HG02763 (cell line): ENCODE measurements at regions not wholly inside any gene's neighbourhood (a gene's known extent, or its start where the extent isn't known, plus 50 kb on each side); places are given as distances from the start of the nearest gene placed in this dataset.

Experiments used
- ATAC-seq: cut with Tn5 transposase; IDR thresholded peaks from one replicate; pipeline ENCODE4 v1.9.1; 2021; ENCODE audit warnings: mild to moderate bottlenecking, moderate library complexity; ENCODE audit not compliant: unreplicated experiment

GRCh38 chr12:88955531-88955930 is 375.3 kb upstream of the KITLG start:
- ATAC-seq, result no peak

- ATAC-seq, result no peak
Observed at GRCh38 chr12:88953029-88953586, 372.8 kb upstream of the KITLG start.

- ATAC-seq, result no peak
Observed at GRCh38 chr12:88952562-88952942, 372.3 kb upstream of the KITLG start.

- ATAC-seq, result no peak
Observed at GRCh38 chr12:88951860-88952561, 371.7 kb upstream of the KITLG start.

GRCh38 chr12:88951177-88951576 is 370.9 kb upstream of the KITLG start:
- no peak for ATAC-seq

- ATAC-seq, result no peak
Observed at GRCh38 chr12:88947486-88948043, 367.3 kb upstream of the KITLG start.

GRCh38 chr12:88946372-88946997 is 366.2 kb upstream of the KITLG start:
- ATAC-seq, result peak; percentile 67

- ATAC-seq, result no peak
Observed at GRCh38 chr12:88945051-88945732, 364.9 kb upstream of the KITLG start.

GRCh38 chr12:88944397-88944796 is 364.1 kb upstream of the KITLG start:
- no peak for ATAC-seq

GRCh38 chr12:88940854-88941253 is 360.6 kb upstream of the KITLG start:
- ATAC-seq, result no peak

GRCh38 chr12:88935856-88936255 is 355.6 kb upstream of the KITLG start:
- ATAC-seq, result no peak

GRCh38 chr12:88934163-88934747 is 354.0 kb upstream of the KITLG start:
- ATAC-seq, result no peak

GRCh38 chr12:88932457-88932856 is 352.2 kb upstream of the KITLG start:
- ATAC-seq, result no peak

GRCh38 chr12:88931598-88931997 is 351.3 kb upstream of the KITLG start:
- ATAC-seq, result no peak

- no peak for ATAC-seq
Observed at GRCh38 chr12:88925454-88925853, 345.2 kb upstream of the KITLG start.

- no peak for ATAC-seq
Observed at GRCh38 chr12:88924162-88924561, 343.9 kb upstream of the KITLG start.

GRCh38 chr12:88923631-88924030 is 343.4 kb upstream of the KITLG start:
- no peak for ATAC-seq

GRCh38 chr12:88922816-88923215 is 342.5 kb upstream of the KITLG start:
- ATAC-seq, result no peak

GRCh38 chr12:88921890-88922532 is 341.7 kb upstream of the KITLG start:
- ATAC-seq, result no peak

GRCh38 chr12:88921434-88921833 is 341.2 kb upstream of the KITLG start:
- no peak for ATAC-seq

- ATAC-seq, result no peak
Observed at GRCh38 chr12:88918161-88918560, 337.9 kb upstream of the KITLG start.
